Activated gamma-delta T cell treated with Interleukin-2 at 50 U/mL for 16 hours (primary cell): ENCODE measurements at regions not wholly inside any gene's neighbourhood (a gene's known extent, or its start where the extent isn't known, plus 50 kb on each side); places are given as distances from the start of the nearest gene placed in this dataset.

Source experiments
- DNase-seq: peaks from one replicate; pipeline ENCODE4 v3.0.0-alpha.2; 2020

GRCh38 chr16:80355335-80355734, 185.5 kb upstream of the DYNLRB2 start:
- DNase-seq: no peak

- no peak for DNase-seq
These were observed 190.7 kb upstream of the DYNLRB2 start for GRCh38 chr16:80350061-80350460.

GRCh38 chr16:80347900-80348299, 192.9 kb upstream of the DYNLRB2 start:
- DNase-seq: no peak

- DNase-seq: no peak
These were observed 193.8 kb upstream of the DYNLRB2 start for GRCh38 chr16:80347002-80347401.

GRCh38 chr16:80346111-80346632, 194.6 kb upstream of the DYNLRB2 start:
- DNase-seq: no peak

GRCh38 chr16:80345701-80346100, 195.1 kb upstream of the DYNLRB2 start:
- DNase-seq: no peak

- no peak for DNase-seq
These were observed 196.2 kb upstream of the DYNLRB2 start for GRCh38 chr16:80344570-80344969.

- no peak for DNase-seq
These were observed 199.5 kb upstream of the DYNLRB2 start for GRCh38 chr16:80341263-80341662.

GRCh38 chr16:80337786-80338185, 203.0 kb upstream of the DYNLRB2 start:
- no peak for DNase-seq

- DNase-seq: no peak
These were observed 210.0 kb upstream of the DYNLRB2 start for GRCh38 chr16:80330803-80331202.

GRCh38 chr16:80330150-80330549, 210.6 kb upstream of the DYNLRB2 start:
- DNase-seq: no peak

GRCh38 chr16:80327740-80328139, 213.1 kb upstream of the DYNLRB2 start:
- DNase-seq: no peak

GRCh38 chr16:80324371-80324770, 216.4 kb upstream of the DYNLRB2 start:
- no peak for DNase-seq

- DNase-seq: no peak
These were observed 217.0 kb upstream of the DYNLRB2 start for GRCh38 chr16:80323808-80324195.

GRCh38 chr16:80323187-80323807, 217.5 kb upstream of the DYNLRB2 start:
- DNase-seq: no peak

- DNase-seq: no peak
These were observed 221.6 kb upstream of the DYNLRB2 start for GRCh38 chr16:80319181-80319580.

- DNase-seq: no peak
These were observed 222.7 kb upstream of the DYNLRB2 start for GRCh38 chr16:80318107-80318506.

GRCh38 chr16:80317599-80318037, 223.2 kb upstream of the DYNLRB2 start:
- DNase-seq: no peak

GRCh38 chr16:80317116-80317515, 223.7 kb upstream of the DYNLRB2 start:
- no peak for DNase-seq

- no peak for DNase-seq
These were observed 226.8 kb upstream of the DYNLRB2 start for GRCh38 chr16:80314042-80314441.

- DNase-seq: no peak
These were observed 231.6 kb upstream of the DYNLRB2 start for GRCh38 chr16:80309178-80309577.

GRCh38 chr16:80305410-80305809, 235.4 kb upstream of the DYNLRB2 start:
- DNase-seq: no peak

GRCh38 chr16:80303691-80304090, 237.1 kb upstream of the DYNLRB2 start:
- no peak for DNase-seq

GRCh38 chr16:80300876-80301275, 239.9 kb upstream of the DYNLRB2 start:
- DNase-seq: no peak

- DNase-seq: no peak
These were observed 240.3 kb upstream of the DYNLRB2 start for GRCh38 chr16:80300456-80300855.
